HL-60 (cell line): ENCODE measurements at regions not wholly inside any gene's neighbourhood (a gene's known extent, or its start where the extent isn't known, plus 50 kb on each side); places are given as distances from the start of the nearest gene placed in this dataset.

Experiments used
- DNase-seq, 2 experiments: peaks; one replicate each; pipeline ENCODE4 v3.0.0-alpha.2; 2010 to 2020; ENCODE audit warnings: low read depth in 1 of 2, low spot score in 1 of 2
- H3K27ac ChIP-seq: fragments of 250-450 bp; sonication (Bioruptor Pico); replicated peaks from 2 replicates; pipeline ENCODE4 v1.5.1; 2020; ENCODE audit warnings: mild to moderate bottlenecking, moderate library complexity
- H3K27me3 ChIP-seq: fragments of 250-450 bp; sonication (Bioruptor Pico); 2 replicates; pipeline ENCODE4 v1.5.1; 2021; ENCODE audit warnings: mild to moderate bottlenecking, moderate library complexity; ENCODE audit not compliant: insufficient read depth, poor library complexity, severe bottlenecking
- H3K4me3 ChIP-seq: replicated peaks from 2 replicates; pipeline ENCODE4 v1.5.1; 2011; ENCODE audit warnings: mild to moderate bottlenecking, control low read depth, low read length; ENCODE audit not compliant: insufficient read depth
- CTCF ChIP-seq: IDR thresholded peaks from one replicate; pipeline ENCODE4 v1.5.1; 2011; ENCODE audit warnings: low read length, control low read depth, inconsistent platforms; ENCODE audit not compliant: insufficient read depth
- GABPA ChIP-seq: IDR thresholded peaks from 2 replicates; pipeline ENCODE4 v1.6.1; 2012; ENCODE audit warnings: low read depth
- POLR2AphosphoS5 ChIP-seq: IDR thresholded peaks from 2 replicates; pipeline ENCODE4 v1.6.1; 2012; ENCODE audit warnings: low read depth
- REST ChIP-seq: IDR thresholded peaks from 2 replicates; pipeline ENCODE4 v1.6.1; 2012; ENCODE audit warnings: low read depth; ENCODE audit not compliant: insufficient replicate concordance
- SPI1 ChIP-seq: IDR thresholded peaks from 2 replicates; pipeline ENCODE4 v1.6.1; 2012; ENCODE audit warnings: low read depth, mild to moderate bottlenecking, borderline replicate concordance

GRCh38 chr3:139197251-139197650, 146.6 kb upstream of the MRPS22 start:
- H3K4me3 ChIP-seq = no peak overlapping the region
- TF ChIP-seq CTCF = no peak
- no peak for TF ChIP-seq GABPA
- TF ChIP-seq REST = no peak
- no peak for TF ChIP-seq SPI1
- TF ChIP-seq POLR2AphosphoS5 = no peak
- no peak overlapping the region for H3K27ac ChIP-seq
- no peaks in the 10 kb centered on the region for H3K27me3 ChIP-seq
- DNase-seq = no peak

GRCh38 chr3:139198186-139198585, 145.6 kb upstream of the MRPS22 start:
- no peak for DNase-seq
- H3K27ac ChIP-seq = no peak overlapping the region

GRCh38 chr3:139198929-139199328, 144.9 kb upstream of the MRPS22 start:
- no peak overlapping the region for H3K27ac ChIP-seq
- no peak overlapping the region for H3K4me3 ChIP-seq

More at GRCh38 chr3:139198186-139198585, 145.6 kb upstream of the MRPS22 start:
- TF ChIP-seq POLR2AphosphoS5 (no peak), REST (no peak), SPI1 (no peak), CTCF (no peak), GABPA (no peak)
- no peaks in the 10 kb centered on the region for H3K27me3 ChIP-seq
- no peak overlapping the region for H3K4me3 ChIP-seq

More at GRCh38 chr3:139198929-139199328, 144.9 kb upstream of the MRPS22 start:
- DNase-seq = no peak
- no peak for TF ChIP-seq GABPA
- no peak for TF ChIP-seq SPI1
- TF ChIP-seq CTCF = no peak
- no peak for TF ChIP-seq POLR2AphosphoS5
- no peak for TF ChIP-seq REST
- H3K27me3 ChIP-seq = no peaks in the 10 kb centered on the region
